Astrocyte of the cerebellum (primary cell): ENCODE measurements at regions not wholly inside any gene's neighbourhood (a gene's known extent, or its start where the extent isn't known, plus 50 kb on each side); places are given as distances from the start of the nearest gene placed in this dataset.

Source experiments
- DNase-seq: peaks from one replicate; pipeline ENCODE4 v3.0.0-alpha.2; 2011; ENCODE audit warnings: low read depth
- H3K4me3 ChIP-seq: 2 replicates; pipeline ENCODE4 v1.5.1; 2011; ENCODE audit warnings: mild to moderate bottlenecking, low read depth, low read length, moderate library complexity
- in situ Hi-C: cut with HindIII; loops from 2 replicates; pipeline ENCODE4 v1.10.0; 2017; ENCODE audit warnings: low sequenced_read_pairs
- TF ChIP-seq, protein P1 (sequence below): IDR thresholded peaks from 2 replicates; pipeline ENCODE4 v1.5.1; 2012; ENCODE audit warnings: low read length, low read depth, moderate library complexity, mild to moderate bottlenecking; ENCODE audit errors: missing control alignments

DNA sequence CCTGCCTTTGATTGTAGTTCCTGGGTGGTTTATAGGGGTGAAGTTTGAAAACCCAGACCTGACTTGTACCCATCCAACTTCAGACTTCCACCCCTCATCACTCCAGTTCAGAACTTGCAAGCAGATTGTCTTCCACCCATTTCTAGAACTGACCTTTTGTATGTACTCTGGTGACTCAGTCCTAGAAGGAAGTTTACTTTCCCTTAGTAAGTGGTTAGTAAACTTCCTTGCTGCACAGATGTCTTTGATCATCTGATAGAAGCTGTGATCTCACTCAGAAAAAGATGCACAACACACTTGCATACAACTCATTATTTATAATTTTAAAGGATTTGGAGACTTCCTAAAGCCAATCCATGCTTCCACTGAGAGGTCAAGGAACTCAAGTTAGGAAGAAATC, 368.0 kb downstream of the MFSD1 start:
- TF ChIP-seq, protein P1, sequence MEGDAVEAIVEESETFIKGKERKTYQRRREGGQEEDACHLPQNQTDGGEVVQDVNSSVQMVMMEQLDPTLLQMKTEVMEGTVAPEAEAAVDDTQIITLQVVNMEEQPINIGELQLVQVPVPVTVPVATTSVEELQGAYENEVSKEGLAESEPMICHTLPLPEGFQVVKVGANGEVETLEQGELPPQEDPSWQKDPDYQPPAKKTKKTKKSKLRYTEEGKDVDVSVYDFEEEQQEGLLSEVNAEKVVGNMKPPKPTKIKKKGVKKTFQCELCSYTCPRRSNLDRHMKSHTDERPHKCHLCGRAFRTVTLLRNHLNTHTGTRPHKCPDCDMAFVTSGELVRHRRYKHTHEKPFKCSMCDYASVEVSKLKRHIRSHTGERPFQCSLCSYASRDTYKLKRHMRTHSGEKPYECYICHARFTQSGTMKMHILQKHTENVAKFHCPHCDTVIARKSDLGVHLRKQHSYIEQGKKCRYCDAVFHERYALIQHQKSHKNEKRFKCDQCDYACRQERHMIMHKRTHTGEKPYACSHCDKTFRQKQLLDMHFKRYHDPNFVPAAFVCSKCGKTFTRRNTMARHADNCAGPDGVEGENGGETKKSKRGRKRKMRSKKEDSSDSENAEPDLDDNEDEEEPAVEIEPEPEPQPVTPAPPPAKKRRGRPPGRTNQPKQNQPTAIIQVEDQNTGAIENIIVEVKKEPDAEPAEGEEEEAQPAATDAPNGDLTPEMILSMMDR, result no peak
- no peak overlapping the region for H3K4me3 ChIP-seq
- DNase-seq, result peak; percentile 16
- in situ Hi-C loops, result no loop called here

DNA sequence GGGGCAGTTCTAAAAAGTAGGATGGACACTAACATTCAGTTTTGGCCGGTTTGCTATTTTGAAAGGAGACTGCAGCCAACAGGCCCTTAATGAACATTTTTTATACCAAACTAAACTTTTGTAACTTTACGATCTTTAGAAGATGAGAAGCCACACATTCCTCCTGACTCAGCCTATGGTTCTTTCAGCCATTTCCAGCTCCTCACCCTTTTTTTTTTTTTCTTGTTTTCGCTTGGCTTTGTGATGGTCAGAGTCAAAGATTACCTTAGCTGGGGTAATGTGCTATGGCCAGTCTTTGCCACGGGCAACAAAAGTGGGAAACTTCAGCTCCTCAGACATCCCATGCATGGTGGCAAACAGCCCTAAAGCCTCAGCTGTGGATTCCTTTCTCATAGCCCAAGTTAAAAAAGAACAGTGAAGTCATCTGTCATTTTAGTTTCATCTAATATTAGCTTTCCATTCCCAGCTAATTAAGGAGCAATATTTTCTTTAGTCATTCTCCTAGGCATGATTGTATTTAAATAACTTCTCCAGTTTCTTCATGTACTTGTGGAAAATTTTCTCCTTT, 368.7 kb downstream of the MFSD1 start:
- in situ Hi-C loops, result no loop called here
- TF ChIP-seq, protein P1, result no peak
- H3K4me3 ChIP-seq, result no peak overlapping the region
- DNase-seq, result peak; percentile 15

DNA sequence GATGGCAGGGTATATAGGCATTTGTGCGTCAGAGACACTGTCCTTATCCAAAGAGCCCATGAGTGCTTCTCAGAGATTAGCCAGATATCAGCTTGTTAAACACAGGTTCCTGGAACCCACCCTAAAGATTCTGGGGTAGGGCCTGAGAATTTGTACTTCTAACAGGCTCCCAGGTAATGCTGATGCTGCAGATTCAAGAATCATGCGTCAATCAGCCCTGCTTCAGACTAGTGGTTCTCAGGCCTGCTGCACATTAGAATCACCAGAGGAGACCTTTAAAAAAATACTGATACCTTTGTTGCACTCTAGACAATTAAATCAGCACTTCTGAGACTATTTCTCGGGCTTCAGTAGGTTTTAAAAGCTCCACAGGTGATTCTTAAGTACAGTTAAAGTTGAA, 369.5 kb downstream of the MFSD1 start:
- TF ChIP-seq, protein P1, result no peak
- H3K4me3 ChIP-seq, result no peak overlapping the region
- in situ Hi-C loops, result no loop called here
- no peak for DNase-seq

DNA sequence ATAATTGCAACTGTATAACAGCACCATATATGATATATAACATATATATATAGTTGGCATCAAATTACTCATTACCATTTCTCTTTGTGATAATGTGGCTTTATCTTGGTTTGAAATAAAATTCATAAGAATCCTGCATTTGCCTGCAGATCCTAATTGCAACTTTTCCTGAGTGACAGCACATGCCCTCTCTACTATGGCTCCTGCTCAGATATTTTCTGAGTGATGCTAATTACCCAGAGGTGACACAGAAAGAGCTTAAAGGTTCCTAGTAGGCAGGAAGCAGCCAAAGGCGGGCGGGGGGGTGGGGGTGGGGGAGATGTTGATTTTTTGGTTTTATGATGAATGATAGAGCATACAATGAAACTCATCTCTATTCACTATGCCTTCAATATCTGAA, 370.6 kb downstream of the MFSD1 start:
- TF ChIP-seq, protein P1, result no peak
- no peak overlapping the region for H3K4me3 ChIP-seq
- no peak for DNase-seq
- in situ Hi-C loops, result no loop called here

DNA sequence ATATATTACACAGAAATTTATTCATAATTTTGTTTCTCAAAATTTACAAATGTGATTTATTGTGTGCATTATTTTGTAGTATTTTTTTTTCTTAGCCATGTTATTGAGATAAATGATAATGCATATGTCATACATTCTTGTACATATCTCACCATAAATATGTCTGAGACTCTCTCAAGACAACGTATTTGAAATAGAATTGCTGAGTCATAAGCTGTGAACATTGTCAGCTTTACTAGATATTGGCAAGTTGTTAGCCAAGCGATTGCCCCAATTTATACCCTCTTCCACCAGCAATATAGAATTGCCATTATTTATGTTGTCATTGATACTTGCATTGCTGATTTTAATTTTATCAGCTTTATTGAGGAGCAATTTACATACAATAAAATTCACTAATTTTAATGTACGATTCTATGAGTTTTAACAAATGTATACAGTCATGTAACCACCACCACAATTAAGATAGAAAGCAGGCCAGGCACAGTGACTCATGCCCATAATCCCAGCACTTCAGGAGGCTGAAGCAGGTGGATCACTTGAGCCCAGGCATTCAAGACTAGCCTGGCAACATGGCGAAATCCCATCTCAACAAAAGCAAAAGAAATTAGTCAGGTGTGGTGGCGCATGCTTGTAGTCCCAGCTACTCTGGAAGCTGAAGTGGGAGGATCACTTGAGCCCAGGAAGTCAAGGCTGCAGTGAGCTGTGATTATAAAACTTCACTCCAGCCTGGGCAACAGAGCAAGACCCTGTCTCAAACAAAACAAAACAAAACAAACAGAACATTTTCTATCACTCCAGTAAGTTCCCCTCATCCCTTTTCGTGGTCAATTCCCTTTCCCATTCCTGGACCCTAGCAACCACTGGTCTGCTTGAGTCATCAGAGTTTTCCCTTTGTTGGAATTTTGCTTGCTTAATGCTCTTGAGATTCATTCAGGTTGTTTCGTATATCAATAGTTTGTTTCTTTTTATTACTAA, 373.1 kb downstream of the MFSD1 start:
- H3K4me3 ChIP-seq, result no peak overlapping the region
- TF ChIP-seq, protein P1, result no peak
- DNase-seq, result no peak
- in situ Hi-C loops, result no loop called here

DNA sequence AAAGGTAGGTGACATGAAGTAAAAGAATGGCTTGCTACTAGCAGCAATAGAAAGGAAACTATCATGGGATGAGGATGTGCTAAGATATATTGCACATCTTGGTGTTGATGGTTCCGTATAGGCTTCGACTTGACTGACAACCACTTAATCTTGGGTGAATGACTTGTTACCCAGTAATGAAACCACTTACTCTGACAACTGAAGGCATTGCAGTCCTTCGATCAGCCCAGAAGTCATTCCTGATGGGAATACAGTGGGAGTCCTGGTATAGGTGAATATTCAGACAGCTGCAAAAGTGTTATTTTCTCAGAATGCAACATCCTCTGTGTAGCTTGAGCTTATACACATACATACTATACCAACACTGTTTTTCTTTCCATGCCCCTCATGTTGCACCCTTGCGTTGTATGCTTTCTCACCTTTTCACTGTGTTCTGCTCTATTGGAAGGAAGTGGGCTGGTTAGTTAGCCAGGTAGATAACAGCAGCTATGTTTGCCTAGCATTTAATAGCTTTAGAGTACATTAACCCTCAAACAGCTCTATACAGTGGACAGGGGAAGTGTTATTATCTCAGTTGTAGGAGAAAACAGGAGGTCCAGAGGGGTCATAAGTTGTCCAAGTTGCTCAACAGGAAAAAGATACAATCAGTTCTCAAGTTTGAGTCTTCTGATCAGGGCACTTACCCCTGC, 376.5 kb downstream of the MFSD1 start:
- no peak overlapping the region for H3K4me3 ChIP-seq
- DNase-seq, result no peak
- TF ChIP-seq, protein P1, result no peak
- in situ Hi-C loops, result no loop called here
